ENCODE measurements at regions not wholly inside any gene's neighbourhood (a gene's known extent, or its start where the extent isn't known, plus 50 kb on each side); places are given as distances from the start of the nearest gene placed in this dataset.

- Mint-ChIP-seq H3K9me3 (no peaks in the 10 kb centered on the region), H3K27me3 (ENCODE audit: low read depth, poor library complexity) (peaks cover 13% of the 10 kb centered on the region), H3K4me3 (peak overlapping the region; percentile 18), H3K36me3 (ENCODE audit: low read depth) (no peaks in the 10 kb centered on the region), H3K27ac (peak overlapping the region; percentile 35), H3K4me1 (peaks cover 32% of the 10 kb centered on the region)
- no peak for TF ChIP-seq CTCF (IDR thresholded peaks at IDR 0.05)
- peak; percentile 4 for DNase-seq
Observed at GRCh38 chr2:104321796-104322349, 532.0 kb upstream of the POU3F3 start.

- Mint-ChIP-seq H3K9me3 (peaks cover 3% of the 10 kb centered on the region), H3K36me3 (ENCODE audit: low read depth) (no peaks in the 10 kb centered on the region), H3K4me3 (no peak overlapping the region), H3K4me1 (no peaks in the 10 kb centered on the region), H3K27me3 (ENCODE audit: low read depth, poor library complexity) (peaks cover 4% of the 10 kb centered on the region), H3K27ac (no peak overlapping the region)
- TF ChIP-seq CTCF (IDR thresholded peaks at IDR 0.05) = no peak
- DNase-seq = no peak
Observed at GRCh38 chr2:104332731-104333130, 521.2 kb upstream of the POU3F3 start.

GRCh38 chr2:104337869-104338268 is 516.0 kb upstream of the POU3F3 start:
- TF ChIP-seq CTCF (IDR thresholded peaks at IDR 0.05) = no peak
- no peak overlapping the region for H3K4me3 Mint-ChIP-seq
- no peak for DNase-seq
- H3K9me3 Mint-ChIP-seq = peaks cover 3% of the 10 kb centered on the region
- H3K27me3 Mint-ChIP-seq (ENCODE audit: low read depth, poor library complexity) = peaks cover 4% of the 10 kb centered on the region
- H3K36me3 Mint-ChIP-seq (ENCODE audit: low read depth) = no peaks in the 10 kb centered on the region
- no peaks in the 10 kb centered on the region for H3K4me1 Mint-ChIP-seq
- no peak overlapping the region for H3K27ac Mint-ChIP-seq

GRCh38 chr2:104340162-104340561 is 513.8 kb upstream of the POU3F3 start:
- Mint-ChIP-seq H3K9me3 (peaks cover 3% of the 10 kb centered on the region), H3K36me3 (ENCODE audit: low read depth) (no peaks in the 10 kb centered on the region), H3K27me3 (ENCODE audit: low read depth, poor library complexity) (peaks cover 4% of the 10 kb centered on the region), H3K4me3 (no peak overlapping the region), H3K27ac (no peak overlapping the region), H3K4me1 (no peaks in the 10 kb centered on the region)
- no peak for TF ChIP-seq CTCF (IDR thresholded peaks at IDR 0.05)
- DNase-seq = no peak

GRCh38 chr2:104340879-104341828 is 512.8 kb upstream of the POU3F3 start:
- Mint-ChIP-seq H3K9me3 (peaks cover 3% of the 10 kb centered on the region), H3K36me3 (ENCODE audit: low read depth) (no peaks in the 10 kb centered on the region)

More at GRCh38 chr2:104340879-104341828, 512.8 kb upstream of the POU3F3 start:
- no peak overlapping the region for H3K27ac Mint-ChIP-seq
- H3K4me1 Mint-ChIP-seq = no peaks in the 10 kb centered on the region
- no peak overlapping the region for H3K4me3 Mint-ChIP-seq
- TF ChIP-seq CTCF (IDR thresholded peaks at IDR 0.05) = no peak
- H3K27me3 Mint-ChIP-seq (ENCODE audit: low read depth, poor library complexity) = peaks cover 4% of the 10 kb centered on the region
- no peak for DNase-seq
